ENCODE measurements at regions not wholly inside any gene's neighbourhood (a gene's known extent, or its start where the extent isn't known, plus 50 kb on each side); places are given as distances from the start of the nearest gene placed in this dataset.

DNA sequence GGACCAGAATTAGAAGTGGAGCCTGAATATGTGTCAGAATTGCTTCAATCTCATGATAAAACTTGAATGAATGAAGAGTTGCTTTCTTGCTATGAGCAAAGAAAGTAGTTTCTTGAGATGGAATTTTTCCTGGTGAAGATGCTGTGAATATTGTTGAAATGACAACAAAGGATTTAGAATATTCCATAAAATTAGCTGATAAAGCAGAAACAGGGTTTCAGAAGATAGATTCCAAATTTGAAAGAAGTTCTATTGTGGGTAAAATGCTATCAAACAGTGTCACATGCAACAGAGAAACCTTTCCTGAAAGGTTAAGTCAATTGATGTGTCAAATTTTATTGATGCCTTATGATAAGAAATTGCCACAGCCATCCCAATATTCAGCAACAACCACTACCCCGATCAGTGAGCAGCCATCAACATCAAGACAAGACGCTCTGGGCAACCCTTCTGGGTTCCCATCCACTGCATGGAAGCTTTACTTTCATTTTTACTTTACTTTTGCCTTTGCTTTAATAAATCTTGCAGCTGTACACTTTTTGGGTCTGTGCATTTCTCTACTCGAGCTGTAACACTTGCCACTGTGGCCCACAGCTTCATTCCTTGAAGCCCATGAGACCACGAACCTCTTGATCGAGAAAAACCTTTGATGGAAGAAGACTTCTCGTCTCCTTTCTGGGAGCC is 104.0 kb upstream of the SSTR1 start:
- WGBS (ENCODE audit: insufficient coverage, insufficient read length) = no CpG with 5 or more reads among the region's 6 CpGs
- H3K4me1 ChIP-seq (ENCODE audit: control insufficient read depth, insufficient read depth, low read length) = no peaks in the 10 kb centered on the region

DNA sequence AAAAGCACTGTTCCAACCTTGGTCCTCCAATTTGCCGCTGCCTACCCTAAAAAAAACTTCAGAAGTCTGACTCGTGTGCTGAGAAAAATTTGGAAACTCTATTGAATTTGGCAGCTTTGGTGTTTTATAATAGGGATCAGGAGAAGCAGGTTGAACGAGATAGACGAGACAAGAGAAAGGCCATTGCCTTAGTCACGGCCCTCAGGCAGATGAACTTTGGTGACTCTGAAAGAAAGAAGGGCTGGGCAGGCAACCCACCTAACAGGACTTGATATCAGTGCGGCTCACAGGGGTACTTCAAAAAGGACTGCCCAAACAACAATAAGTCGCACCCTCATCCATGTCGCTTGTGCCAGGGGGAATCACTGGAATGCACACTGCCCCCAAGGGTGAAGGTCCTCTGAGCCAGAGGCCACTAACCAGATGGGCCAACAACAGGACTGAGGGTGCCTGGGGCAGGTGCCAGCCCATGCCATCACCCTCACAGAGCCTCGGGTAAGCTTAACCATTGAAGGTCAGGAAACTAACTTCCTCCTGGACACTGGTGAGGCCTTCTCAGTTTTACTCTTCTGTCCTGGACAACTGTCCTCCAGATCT is 102.5 kb upstream of the SSTR1 start:
- no CpG with 5 or more reads among the region's 9 CpGs for WGBS (ENCODE audit: insufficient coverage, insufficient read length)
- DNase-seq (ENCODE audit: low read depth, low spot score) = no peak
- no peaks in the 10 kb centered on the region for H3K36me3 ChIP-seq (ENCODE audit: control insufficient read depth, insufficient read depth, low read length)

More for the DNA sequence above, 104.0 kb upstream of the SSTR1 start:
- Histone ChIP-seq H3K27me3 (ENCODE audit: control insufficient read depth, insufficient read depth, low read length) (no peaks in the 10 kb centered on the region), H3K36me3 (ENCODE audit: control insufficient read depth, insufficient read depth, low read length) (no peaks in the 10 kb centered on the region), H3K9me3 (ENCODE audit: control insufficient read depth, insufficient read depth, low read length) (no peaks in the 10 kb centered on the region; the same call in 1 of the 2 replicates), H3K4me3 (ENCODE audit: low read length) (no peak overlapping the region), H3K27ac (ENCODE audit: low read length) (no peak overlapping the region)
- DNase-seq (ENCODE audit: low read depth, low spot score) = no peak

DNA sequence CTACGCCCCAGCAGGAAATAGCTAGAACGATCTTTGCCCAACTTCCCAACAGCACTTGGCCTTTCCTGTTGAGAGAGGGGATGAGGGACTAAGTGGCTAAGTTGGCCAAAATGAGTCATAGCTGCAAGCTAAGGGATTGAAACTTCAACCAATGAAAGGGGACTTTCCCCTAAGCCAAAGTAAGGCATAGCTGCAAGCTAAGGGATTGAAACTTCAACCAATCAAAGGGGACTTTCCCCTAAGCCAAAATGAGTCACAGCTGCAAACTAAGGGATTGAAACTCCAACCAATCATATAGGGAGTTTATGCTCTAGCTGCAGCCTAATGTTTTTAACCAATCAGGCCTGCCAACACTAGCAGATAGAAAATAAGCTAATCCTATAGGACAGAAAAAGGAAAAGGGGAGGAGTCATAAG is 100.5 kb upstream of the SSTR1 start:
- H3K36me3 ChIP-seq (ENCODE audit: control insufficient read depth, insufficient read depth, low read length) = no peaks in the 10 kb centered on the region
- H3K4me1 ChIP-seq (ENCODE audit: control insufficient read depth, insufficient read depth, low read length) = no peaks in the 10 kb centered on the region
- H3K9me3 ChIP-seq (ENCODE audit: control insufficient read depth, insufficient read depth, low read length) = no peaks in the 10 kb centered on the region
- WGBS (ENCODE audit: insufficient coverage, insufficient read length) = no CpG with 5 or more reads among the region's 2 CpGs
- no peaks in the 10 kb centered on the region for H3K27me3 ChIP-seq (ENCODE audit: control insufficient read depth, insufficient read depth, low read length)
- no peak for DNase-seq (ENCODE audit: low read depth, low spot score)
- H3K4me3 ChIP-seq (ENCODE audit: low read length) = no peak overlapping the region
- no peak overlapping the region for H3K27ac ChIP-seq (ENCODE audit: low read length)

More for the DNA sequence above, 102.5 kb upstream of the SSTR1 start:
- no peaks in the 10 kb centered on the region for H3K4me1 ChIP-seq (ENCODE audit: control insufficient read depth, insufficient read depth, low read length)
- H3K27me3 ChIP-seq (ENCODE audit: control insufficient read depth, insufficient read depth, low read length) = no peaks in the 10 kb centered on the region
- H3K9me3 ChIP-seq (ENCODE audit: control insufficient read depth, insufficient read depth, low read length) = no peaks in the 10 kb centered on the region; the same call in 1 of the 2 replicates
- no peak overlapping the region for H3K4me3 ChIP-seq (ENCODE audit: low read length)
- no peak overlapping the region for H3K27ac ChIP-seq (ENCODE audit: low read length)

DNA sequence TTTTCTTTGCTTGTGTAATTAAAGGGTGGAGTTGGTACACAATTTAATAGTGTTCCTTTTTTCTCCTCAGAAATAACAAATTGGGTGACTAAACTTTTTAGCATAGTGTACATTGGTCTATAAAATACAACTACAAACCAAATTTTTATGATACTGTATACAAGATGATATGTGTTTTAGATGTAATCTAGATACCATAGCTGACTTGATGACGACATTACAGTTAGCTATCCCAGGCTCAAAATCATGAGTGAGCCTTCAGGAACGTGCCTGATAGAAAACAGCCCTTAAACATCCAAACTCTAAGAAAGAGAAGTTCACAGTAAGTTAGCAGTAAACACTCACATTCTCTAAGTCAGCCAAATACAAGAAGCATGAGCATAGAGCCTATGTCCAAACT is 99.0 kb upstream of the SSTR1 start:
- H3K4me1 ChIP-seq (ENCODE audit: control insufficient read depth, insufficient read depth, low read length) = peaks cover 4% of the 10 kb centered on the region; the same call in 1 of the 2 replicates
- WGBS (ENCODE audit: insufficient coverage, insufficient read length) = no CpG with 5 or more reads among the region's 2 CpGs
- H3K36me3 ChIP-seq (ENCODE audit: control insufficient read depth, insufficient read depth, low read length) = no peaks in the 10 kb centered on the region
- H3K4me3 ChIP-seq (ENCODE audit: low read length) = no peak overlapping the region
- DNase-seq (ENCODE audit: low read depth, low spot score) = no peak
- no peaks in the 10 kb centered on the region for H3K27me3 ChIP-seq (ENCODE audit: control insufficient read depth, insufficient read depth, low read length)
- H3K9me3 ChIP-seq (ENCODE audit: control insufficient read depth, insufficient read depth, low read length) = no peaks in the 10 kb centered on the region
- H3K27ac ChIP-seq (ENCODE audit: low read length) = no peak overlapping the region

DNA sequence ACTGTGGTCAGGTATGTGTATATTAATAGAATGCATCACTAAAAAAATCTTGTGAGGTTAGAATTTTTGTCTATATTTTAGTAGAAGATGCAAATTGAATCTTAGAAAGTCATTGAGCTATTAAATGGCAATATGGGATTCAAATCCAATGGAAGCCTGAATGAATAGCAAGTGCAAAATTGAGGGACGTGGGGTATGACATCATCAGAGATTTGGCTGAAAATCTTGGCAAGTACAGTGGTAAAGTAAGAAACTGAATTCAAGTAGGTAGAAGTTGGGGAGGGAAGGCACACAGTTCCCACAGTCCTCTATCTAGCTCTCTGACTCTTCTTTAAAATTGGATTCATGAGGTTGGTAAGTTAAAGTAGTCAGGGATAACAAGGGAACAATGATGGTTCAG is 97.4 kb upstream of the SSTR1 start:
- DNase-seq (ENCODE audit: low read depth, low spot score) = no peak
- Histone ChIP-seq H3K4me3 (ENCODE audit: low read length) (no peak overlapping the region), H3K27ac (ENCODE audit: low read length) (no peak overlapping the region), H3K4me1 (ENCODE audit: control insufficient read depth, insufficient read depth, low read length) (peaks cover 4% of the 10 kb centered on the region; the same call in 1 of the 2 replicates), H3K9me3 (ENCODE audit: control insufficient read depth, insufficient read depth, low read length) (no peaks in the 10 kb centered on the region), H3K27me3 (ENCODE audit: control insufficient read depth, insufficient read depth, low read length) (no peaks in the 10 kb centered on the region), H3K36me3 (ENCODE audit: control insufficient read depth, insufficient read depth, low read length) (no peaks in the 10 kb centered on the region)
- no CpG with 5 or more reads among the region's 1 CpG for WGBS (ENCODE audit: insufficient coverage, insufficient read length)

DNA sequence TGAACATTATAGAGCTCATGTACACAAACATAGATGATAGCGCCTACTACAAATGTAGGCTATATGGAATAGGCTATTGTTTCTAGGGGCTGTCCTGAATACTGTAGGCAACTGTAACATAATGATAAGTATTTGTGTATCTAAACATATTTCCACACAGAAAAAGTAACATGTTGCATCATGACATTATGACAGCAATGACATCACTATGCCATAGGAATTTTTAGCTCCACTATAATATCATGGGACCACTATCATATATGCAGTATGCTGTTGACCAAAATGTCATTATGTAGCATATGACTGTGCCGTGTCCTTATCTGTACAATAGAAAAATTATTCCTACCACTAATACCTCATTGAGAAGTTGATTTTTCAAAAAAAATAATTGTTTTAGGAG is 96.7 kb upstream of the SSTR1 start:
- Histone ChIP-seq H3K27me3 (ENCODE audit: control insufficient read depth, insufficient read depth, low read length) (no peaks in the 10 kb centered on the region), H3K4me1 (ENCODE audit: control insufficient read depth, insufficient read depth, low read length) (peaks cover 4% of the 10 kb centered on the region; the same call in 1 of the 2 replicates), H3K27ac (ENCODE audit: low read length) (no peak overlapping the region), H3K36me3 (ENCODE audit: control insufficient read depth, insufficient read depth, low read length) (no peaks in the 10 kb centered on the region), H3K9me3 (ENCODE audit: control insufficient read depth, insufficient read depth, low read length) (no peaks in the 10 kb centered on the region), H3K4me3 (ENCODE audit: low read length) (no peak overlapping the region)
- no CpG with 5 or more reads among the region's 2 CpGs for WGBS (ENCODE audit: insufficient coverage, insufficient read length)
- DNase-seq (ENCODE audit: low read depth, low spot score) = no peak

DNA sequence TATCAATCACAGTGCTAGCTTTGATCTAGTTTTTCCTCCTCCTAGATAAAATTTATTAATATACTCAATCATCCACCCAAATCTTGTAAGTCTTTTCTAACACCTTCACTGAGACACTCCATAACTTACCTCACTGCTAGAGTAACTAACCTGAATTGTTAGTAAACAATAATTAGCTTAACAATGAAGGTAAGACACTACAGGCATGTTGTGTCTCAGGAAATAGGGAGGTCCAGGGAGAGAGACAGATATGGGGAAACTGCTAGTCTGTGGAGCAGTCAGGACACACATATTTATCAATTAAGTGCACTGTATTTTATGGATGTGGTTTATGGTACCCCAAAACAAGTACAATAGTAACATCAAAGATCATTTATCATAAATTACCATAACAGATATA is 94.2 kb upstream of the SSTR1 start:
- no peaks in the 10 kb centered on the region for H3K36me3 ChIP-seq (ENCODE audit: control insufficient read depth, insufficient read depth, low read length)
- H3K9me3 ChIP-seq (ENCODE audit: control insufficient read depth, insufficient read depth, low read length) = no peaks in the 10 kb centered on the region
- H3K4me1 ChIP-seq (ENCODE audit: control insufficient read depth, insufficient read depth, low read length) = peaks cover 4% of the 10 kb centered on the region; the same call in 1 of the 2 replicates
- no peak for DNase-seq (ENCODE audit: low read depth, low spot score)
- H3K27ac ChIP-seq (ENCODE audit: low read length) = no peak overlapping the region
- H3K4me3 ChIP-seq (ENCODE audit: low read length) = no peak overlapping the region
- no peaks in the 10 kb centered on the region for H3K27me3 ChIP-seq (ENCODE audit: control insufficient read depth, insufficient read depth, low read length)

DNA sequence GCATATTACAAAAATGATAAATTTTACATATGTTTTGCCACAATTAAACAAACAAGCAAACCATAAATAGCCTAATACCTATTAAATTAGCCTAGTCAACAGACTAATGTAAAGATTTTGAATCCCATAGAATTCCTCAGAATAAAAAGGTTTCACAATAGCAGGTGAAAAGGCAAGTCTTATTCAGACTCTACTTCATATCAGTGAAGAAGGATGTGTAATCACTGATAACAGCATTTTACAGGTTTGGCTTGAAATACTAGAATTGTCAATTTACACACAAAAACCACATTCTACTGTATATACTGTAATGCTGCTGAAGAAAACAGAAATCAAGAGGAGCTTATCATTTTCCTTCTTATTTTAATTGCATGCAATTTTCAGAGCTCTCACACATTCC is 90.8 kb upstream of the SSTR1 start:
- Histone ChIP-seq H3K27ac (ENCODE audit: low read length) (no peak overlapping the region), H3K27me3 (ENCODE audit: control insufficient read depth, insufficient read depth, low read length) (no peaks in the 10 kb centered on the region), H3K36me3 (ENCODE audit: control insufficient read depth, insufficient read depth, low read length) (no peaks in the 10 kb centered on the region), H3K4me1 (ENCODE audit: control insufficient read depth, insufficient read depth, low read length) (peaks cover 4% of the 10 kb centered on the region; the same call in 1 of the 2 replicates), H3K9me3 (ENCODE audit: control insufficient read depth, insufficient read depth, low read length) (no peaks in the 10 kb centered on the region), H3K4me3 (ENCODE audit: low read length) (no peak overlapping the region)
- DNase-seq (ENCODE audit: low read depth, low spot score) = no peak

DNA sequence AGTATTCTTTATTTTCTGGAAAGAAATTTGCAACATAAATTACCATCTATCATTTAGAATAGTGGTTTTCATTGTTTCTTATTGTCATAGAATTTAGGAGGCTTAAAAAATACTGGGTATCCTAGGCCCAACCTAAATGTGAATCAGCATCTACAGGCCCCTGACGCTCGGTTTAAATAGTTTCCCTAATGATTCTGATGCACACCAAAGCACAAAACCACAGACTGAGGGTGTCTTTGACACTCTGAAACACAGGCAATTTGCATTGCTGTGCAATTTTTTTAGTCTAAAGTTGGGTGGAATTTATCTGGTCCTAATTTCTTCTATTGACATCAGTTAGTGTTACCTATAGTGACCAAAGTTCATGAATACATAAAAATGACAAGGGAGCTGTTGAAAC is 87.6 kb upstream of the SSTR1 start:
- DNase-seq (ENCODE audit: low read depth, low spot score) = no peak
- H3K27ac ChIP-seq (ENCODE audit: low read length) = no peak overlapping the region
- no CpG with 5 or more reads among the region's 2 CpGs for WGBS (ENCODE audit: insufficient coverage, insufficient read length)
- H3K27me3 ChIP-seq (ENCODE audit: control insufficient read depth, insufficient read depth, low read length) = no peaks in the 10 kb centered on the region
- no peaks in the 10 kb centered on the region for H3K4me1 ChIP-seq (ENCODE audit: control insufficient read depth, insufficient read depth, low read length)
- no peaks in the 10 kb centered on the region for H3K9me3 ChIP-seq (ENCODE audit: control insufficient read depth, insufficient read depth, low read length)
- H3K36me3 ChIP-seq (ENCODE audit: control insufficient read depth, insufficient read depth, low read length) = no peaks in the 10 kb centered on the region
- no peak overlapping the region for H3K4me3 ChIP-seq (ENCODE audit: low read length)

DNA sequence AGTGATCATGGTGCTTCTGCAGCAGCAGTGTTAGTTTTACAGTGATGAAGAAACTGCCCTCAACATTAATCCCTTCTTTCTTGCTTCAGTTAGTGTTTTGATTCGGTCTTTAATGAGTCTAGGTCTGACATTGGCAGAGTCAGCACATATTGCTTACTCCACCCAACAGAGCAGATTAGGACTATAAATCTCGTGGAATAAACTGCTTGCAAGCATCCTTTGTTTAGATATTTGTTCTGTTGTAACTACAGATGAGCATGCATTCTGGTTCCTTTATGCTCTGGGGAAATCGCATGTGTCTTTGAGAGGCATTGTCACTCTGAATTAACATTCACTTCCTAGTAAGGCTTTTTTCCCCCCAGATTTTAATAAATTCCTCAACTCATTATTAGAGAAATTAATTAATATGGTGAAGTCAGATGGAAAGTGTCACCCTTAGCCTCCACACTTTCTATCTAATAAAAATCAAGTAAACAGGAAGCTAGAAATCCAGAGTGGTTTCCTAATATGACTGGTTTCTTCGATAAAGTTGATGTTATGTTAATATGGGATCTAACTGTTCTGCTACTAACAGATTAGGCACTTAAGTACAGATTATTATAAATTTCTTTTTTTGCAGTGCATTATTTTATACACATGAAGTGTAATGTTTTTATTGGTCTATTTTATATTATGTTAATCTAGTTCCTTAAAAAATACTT is 86.2 kb upstream of the SSTR1 start:
- H3K36me3 ChIP-seq (ENCODE audit: control insufficient read depth, insufficient read depth, low read length) = no peaks in the 10 kb centered on the region
- H3K27me3 ChIP-seq (ENCODE audit: control insufficient read depth, insufficient read depth, low read length) = no peaks in the 10 kb centered on the region
- H3K9me3 ChIP-seq (ENCODE audit: control insufficient read depth, insufficient read depth, low read length) = no peaks in the 10 kb centered on the region
- WGBS (ENCODE audit: insufficient coverage, insufficient read length) = no CpG with 5 or more reads among the region's 4 CpGs
- H3K27ac ChIP-seq (ENCODE audit: low read length) = no peak overlapping the region
- DNase-seq (ENCODE audit: low read depth, low spot score) = no peak
- H3K4me1 ChIP-seq (ENCODE audit: control insufficient read depth, insufficient read depth, low read length) = no peaks in the 10 kb centered on the region
- no peak overlapping the region for H3K4me3 ChIP-seq (ENCODE audit: low read length)
